ENCODE measurements at regions not wholly inside any gene's neighbourhood (a gene's known extent, or its start where the extent isn't known, plus 50 kb on each side); places are given as distances from the start of the nearest gene placed in this dataset.

- TF ChIP-seq GATA2 (IDR thresholded peaks at IDR 0.05; ENCODE audit: insufficient read depth, insufficient read length, low read depth, low read length): no peak
- no peak for TF ChIP-seq MYC (IDR thresholded peaks at IDR 0.05; ENCODE audit: low read depth, low read length)
- TF ChIP-seq JUN (IDR thresholded peaks at IDR 0.05; ENCODE audit: borderline replicate concordance, insufficient read depth, insufficient read length, low read depth): no peak
- TF ChIP-seq, protein P1, sequence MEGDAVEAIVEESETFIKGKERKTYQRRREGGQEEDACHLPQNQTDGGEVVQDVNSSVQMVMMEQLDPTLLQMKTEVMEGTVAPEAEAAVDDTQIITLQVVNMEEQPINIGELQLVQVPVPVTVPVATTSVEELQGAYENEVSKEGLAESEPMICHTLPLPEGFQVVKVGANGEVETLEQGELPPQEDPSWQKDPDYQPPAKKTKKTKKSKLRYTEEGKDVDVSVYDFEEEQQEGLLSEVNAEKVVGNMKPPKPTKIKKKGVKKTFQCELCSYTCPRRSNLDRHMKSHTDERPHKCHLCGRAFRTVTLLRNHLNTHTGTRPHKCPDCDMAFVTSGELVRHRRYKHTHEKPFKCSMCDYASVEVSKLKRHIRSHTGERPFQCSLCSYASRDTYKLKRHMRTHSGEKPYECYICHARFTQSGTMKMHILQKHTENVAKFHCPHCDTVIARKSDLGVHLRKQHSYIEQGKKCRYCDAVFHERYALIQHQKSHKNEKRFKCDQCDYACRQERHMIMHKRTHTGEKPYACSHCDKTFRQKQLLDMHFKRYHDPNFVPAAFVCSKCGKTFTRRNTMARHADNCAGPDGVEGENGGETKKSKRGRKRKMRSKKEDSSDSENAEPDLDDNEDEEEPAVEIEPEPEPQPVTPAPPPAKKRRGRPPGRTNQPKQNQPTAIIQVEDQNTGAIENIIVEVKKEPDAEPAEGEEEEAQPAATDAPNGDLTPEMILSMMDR (IDR thresholded peaks at IDR 0.05; ENCODE audit: extremely low read depth in 1 of 2, insufficient read depth in 1 of 2, low read depth in 1 of 2, low read length in 2 of 2): no peak
- TF ChIP-seq POLR2AphosphoS5 (IDR thresholded peaks at IDR 0.05; ENCODE audit: insufficient read depth, low read depth, low read length): no peak
- TF ChIP-seq POLR2A (IDR thresholded peaks at IDR 0.05; ENCODE audit: low read depth, low read length): no peak
- TF ChIP-seq FOS (IDR thresholded peaks at IDR 0.05; ENCODE audit: borderline replicate concordance, insufficient read depth, low read length): no peak
- no peak for TF ChIP-seq EZH2 (IDR thresholded peaks at IDR 0.05; ENCODE audit: borderline replicate concordance, low read depth, low read length, severe bottlenecking)
- no peak for TF ChIP-seq MAX (IDR thresholded peaks at IDR 0.05; ENCODE audit: insufficient read depth, insufficient read length)
- H3K36me3 ChIP-seq (ENCODE audit: control insufficient read depth in 2 of 2, extremely low read depth in 1 of 2, insufficient read depth in 2 of 2, low read length in 2 of 2): no peaks in the 10 kb centered on the region
- intact Hi-C loops (cut with micrococcal nuclease): no loop called here
- no peak overlapping the region for H3K27ac ChIP-seq (ENCODE audit: insufficient read depth, low read depth, low read length)
- H3K79me2 ChIP-seq (ENCODE audit: control insufficient read depth, insufficient read depth, low read length): no peaks in the 10 kb centered on the region
- no peak overlapping the region for H3K9ac ChIP-seq (replicated peaks; ENCODE audit: extremely low read depth, insufficient read depth, low read length)
- no peaks in the 10 kb centered on the region for H4K20me1 ChIP-seq (replicated peaks; ENCODE audit: control insufficient read depth, extremely low read depth, insufficient read depth, low read length)
- no peak overlapping the region for H2AFZ ChIP-seq (ENCODE audit: low read depth, low read length)
- H3K9me1 ChIP-seq (replicated peaks; ENCODE audit: control insufficient read depth, extremely low read depth, insufficient read depth, low read length): no peaks in the 10 kb centered on the region
- no peaks in the 10 kb centered on the region for H3K4me1 ChIP-seq (ENCODE audit: control insufficient read depth, extremely low read depth, insufficient read depth, low read length)
- no TSS peak for BruUV-seq (replicated peaks)
- FAIRE-seq (no peak), DNase-seq (ENCODE audit: low read depth, low spot score) (no peak)
- no peak overlapping the region for H3K4me2 ChIP-seq (ENCODE audit: insufficient read depth, low read length)
- H3K9me3 ChIP-seq (replicated peaks; ENCODE audit: control insufficient read depth, insufficient read depth, low read length): no peaks in the 10 kb centered on the region
- no peaks in the 10 kb centered on the region for H3K27me3 ChIP-seq (ENCODE audit: control insufficient read depth in 2 of 2, insufficient read depth in 2 of 2, low read length in 2 of 2)
- ChIA-PET POLR2A (no interaction called here), CTCF (no interaction called here)
- H3K4me3 ChIP-seq (replicated peaks in 1 of 3; ENCODE audit: insufficient read depth in 1 of 3, low read depth in 1 of 3, low read length in 3 of 3): no peak overlapping the region
- dilution Hi-C loops (cut with MboI; ENCODE audit: extremely low pct_ligation_motif_present, low sequenced_read_pairs): no loop called here
Measured at GRCh38 chr7:94250124-94250523, 144.6 kb upstream of the COL1A2 start.
